ELR (cell line): ENCODE measurements at regions not wholly inside any gene's neighbourhood (a gene's known extent, or its start where the extent isn't known, plus 50 kb on each side); places are given as distances from the start of the nearest gene placed in this dataset.
"Not testable (repeated sequence)": the region's sequence is repeated elsewhere in the genome, so short reads cannot be mapped to it uniquely, and the experiment has no call there.

Source experiments
- DNase-seq: peaks from one replicate; pipeline ENCODE4 v3.0.0-alpha.2; 2015; ENCODE audit warnings: low read depth

- no peak for DNase-seq
These were observed 158.9 kb downstream of the HINT1 start for GRCh38 chr5:131005963-131006684.

GRCh38 chr5:131001507-131001906 lies 163.5 kb downstream of the HINT1 start:
- DNase-seq: no peak

- no peak for DNase-seq
These were observed 164.8 kb downstream of the HINT1 start for GRCh38 chr5:131000289-131000688.

- not testable (repeated sequence) for DNase-seq
These were observed 168.3 kb downstream of the HINT1 start for GRCh38 chr5:130996720-130997119.

GRCh38 chr5:130995851-130996250 lies 169.2 kb downstream of the HINT1 start:
- no peak for DNase-seq

GRCh38 chr5:130995254-130995515 lies 169.9 kb downstream of the HINT1 start:
- DNase-seq: no peak

- DNase-seq: no peak
These were observed 170.4 kb downstream of the HINT1 start for GRCh38 chr5:130994496-130995253.

- no peak for DNase-seq
These were observed 172.4 kb downstream of the HINT1 start for GRCh38 chr5:130992621-130993020.

- peak; percentile 4 for DNase-seq
These were observed 173.0 kb downstream of the HINT1 start for GRCh38 chr5:130992095-130992494.

GRCh38 chr5:130985776-130986175 lies 179.3 kb downstream of the HINT1 start:
- no peak for DNase-seq

GRCh38 chr5:130981663-130982062 lies 183.4 kb downstream of the HINT1 start:
- no peak for DNase-seq

GRCh38 chr5:130978475-130978874 lies 186.6 kb downstream of the HINT1 start:
- no peak for DNase-seq

- no peak for DNase-seq
These were observed 188.6 kb downstream of the HINT1 start for GRCh38 chr5:130976493-130976892.

- no peak for DNase-seq
These were observed 189.2 kb downstream of the HINT1 start for GRCh38 chr5:130975847-130976246.

- no peak for DNase-seq
These were observed 189.8 kb downstream of the HINT1 start for GRCh38 chr5:130975299-130975698.

GRCh38 chr5:130974021-130974683 lies 190.9 kb downstream of the HINT1 start:
- DNase-seq: no peak

- no peak for DNase-seq
These were observed 198.0 kb downstream of the HINT1 start for GRCh38 chr5:130966990-130967525.

GRCh38 chr5:130965920-130966319 lies 199.1 kb downstream of the HINT1 start:
- no peak for DNase-seq

GRCh38 chr5:130965360-130965759 lies 199.7 kb downstream of the HINT1 start:
- DNase-seq: no peak

- no peak for DNase-seq
These were observed 200.5 kb downstream of the HINT1 start for GRCh38 chr5:130964231-130965202.

- no peak for DNase-seq
These were observed 201.3 kb downstream of the HINT1 start for GRCh38 chr5:130963798-130964197.

- DNase-seq: no peak
These were observed 207.9 kb downstream of the HINT1 start for GRCh38 chr5:130957151-130957550.
